B cell (primary cell): ENCODE measurements at regions not wholly inside any gene's neighbourhood (a gene's known extent, or its start where the extent isn't known, plus 50 kb on each side); places are given as distances from the start of the nearest gene placed in this dataset.

ENCODE experiments used
- EZH2 ChIP-seq: IDR thresholded peaks from 2 replicates; pipeline ENCODE4 v1.6.1; 2012; ENCODE audit warnings: borderline replicate concordance, low read depth, mild to moderate bottlenecking, moderate library complexity, low read length; ENCODE audit not compliant: insufficient read depth, poor library complexity, severe bottlenecking
- TF ChIP-seq, protein P1 (sequence below): fragments of 200-600 bp; IDR thresholded peaks from one replicate; pipeline ENCODE4 v1.8.0; 2022; ENCODE audit warnings: antibody characterized with exemption, mild to moderate bottlenecking

DNA sequence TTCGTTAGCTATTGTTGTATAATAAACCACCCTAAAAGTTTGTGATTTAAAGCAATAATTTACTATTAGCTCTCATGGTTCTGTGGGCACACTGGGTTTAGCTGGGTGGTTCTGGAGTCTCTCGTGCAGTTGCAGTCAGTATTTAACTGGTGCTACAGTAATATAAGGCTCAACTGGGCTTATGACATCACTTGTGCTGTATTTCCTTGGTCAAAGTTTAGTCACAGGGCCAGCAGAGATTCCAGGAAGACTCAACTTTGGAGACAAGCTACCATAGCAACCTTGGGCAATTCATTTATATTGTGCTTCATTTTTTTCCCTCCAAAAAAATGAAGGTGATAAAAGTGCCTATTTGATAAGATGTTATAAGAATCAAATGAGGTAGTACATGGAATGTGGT, 204.2 kb upstream of the GUCY1A2 start:
- TF ChIP-seq, protein P1, sequence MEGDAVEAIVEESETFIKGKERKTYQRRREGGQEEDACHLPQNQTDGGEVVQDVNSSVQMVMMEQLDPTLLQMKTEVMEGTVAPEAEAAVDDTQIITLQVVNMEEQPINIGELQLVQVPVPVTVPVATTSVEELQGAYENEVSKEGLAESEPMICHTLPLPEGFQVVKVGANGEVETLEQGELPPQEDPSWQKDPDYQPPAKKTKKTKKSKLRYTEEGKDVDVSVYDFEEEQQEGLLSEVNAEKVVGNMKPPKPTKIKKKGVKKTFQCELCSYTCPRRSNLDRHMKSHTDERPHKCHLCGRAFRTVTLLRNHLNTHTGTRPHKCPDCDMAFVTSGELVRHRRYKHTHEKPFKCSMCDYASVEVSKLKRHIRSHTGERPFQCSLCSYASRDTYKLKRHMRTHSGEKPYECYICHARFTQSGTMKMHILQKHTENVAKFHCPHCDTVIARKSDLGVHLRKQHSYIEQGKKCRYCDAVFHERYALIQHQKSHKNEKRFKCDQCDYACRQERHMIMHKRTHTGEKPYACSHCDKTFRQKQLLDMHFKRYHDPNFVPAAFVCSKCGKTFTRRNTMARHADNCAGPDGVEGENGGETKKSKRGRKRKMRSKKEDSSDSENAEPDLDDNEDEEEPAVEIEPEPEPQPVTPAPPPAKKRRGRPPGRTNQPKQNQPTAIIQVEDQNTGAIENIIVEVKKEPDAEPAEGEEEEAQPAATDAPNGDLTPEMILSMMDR, result no peak
- TF ChIP-seq EZH2, result no peak
